A673 (cell line): ENCODE measurements at regions not wholly inside any gene's neighbourhood (a gene's known extent, or its start where the extent isn't known, plus 50 kb on each side); places are given as distances from the start of the nearest gene placed in this dataset.
"Not testable (repeated sequence)": the region's sequence is repeated elsewhere in the genome, so short reads cannot be mapped to it uniquely, and the experiment has no call there.

ENCODE experiments used
- BruUV-seq: library from RNA; stranded (reverse); fragments of 400-500 nt; replicated peaks from 2 replicates; lab custom pipeline; 2021; lab: Mats Ljungman, UMichigan
- CTCF ChIA-PET: fragments of 300-600 bp; sonication (Branson Sonifier 250); formaldehyde crosslinking; loops from one replicate; lab custom pipeline; 2022; ENCODE audit warnings: antibody characterized with exemption; lab: Charles Lee
- POLR2A ChIA-PET: fragments of 300-600 bp; sonication (Branson Sonifier 250); formaldehyde crosslinking; loops from one replicate; lab custom pipeline; 2022; ENCODE audit warnings: antibody characterized with exemption; ENCODE audit not compliant: low non-redundant PET; lab: Charles Lee
- DNase-seq: peaks from one replicate; pipeline ENCODE4 v3.0.0-alpha.2; 2015; ENCODE audit warnings: low spot score
- H3K27ac ChIP-seq: fragments of 200-600 bp; sonication (generic); 2 replicates; pipeline ENCODE4 v1.5.1; 2016; ENCODE audit warnings: mixed run types, low read depth, mild to moderate bottlenecking, mixed read lengths, antibody characterized with exemption, low read length; ENCODE audit not compliant: poor library complexity, severe bottlenecking
- H3K27me3 ChIP-seq: fragments of 200-600 bp; sonication (generic); replicated peaks from 2 replicates; pipeline ENCODE4 v1.6.1; 2017; ENCODE audit warnings: mixed run types, low read depth, mild to moderate bottlenecking, mixed read lengths, antibody characterized with exemption, low read length; ENCODE audit not compliant: insufficient read depth, poor library complexity
- H3K36me3 ChIP-seq: fragments of 200-600 bp; sonication (generic); 2 replicates; pipeline ENCODE4 v1.6.1; 2016; ENCODE audit warnings: mixed run types, mild to moderate bottlenecking, mixed read lengths, antibody characterized with exemption, low read length; ENCODE audit not compliant: insufficient read depth, poor library complexity, severe bottlenecking
- H3K4me1 ChIP-seq: fragments of 200-600 bp; sonication (generic); 2 replicates; pipeline ENCODE4 v1.6.1; 2017; ENCODE audit warnings: mixed run types, mild to moderate bottlenecking, mixed read lengths, antibody characterized with exemption, low read length; ENCODE audit not compliant: insufficient read depth, poor library complexity, severe bottlenecking
- H3K4me3 ChIP-seq: fragments of 200-600 bp; sonication (generic); 2 replicates; pipeline ENCODE4 v1.5.1; 2016; ENCODE audit warnings: low read depth, mixed run types, mild to moderate bottlenecking, mixed read lengths, low read length; ENCODE audit not compliant: poor library complexity, severe bottlenecking
- H3K9me3 ChIP-seq: fragments of 200-600 bp; sonication (generic); 2 replicates; pipeline ENCODE4 v1.6.1; 2016; ENCODE audit warnings: mixed run types, low read depth, mild to moderate bottlenecking, mixed read lengths, antibody characterized with exemption, low read length; ENCODE audit not compliant: poor library complexity, severe bottlenecking
- CTCF ChIP-seq: fragments of 300-800, 200-600 bp; sonication (generic); conservative IDR thresholded peaks from 2 replicates; pipeline ENCODE4 v1.5.1; 2017; ENCODE audit warnings: low read depth, mild to moderate bottlenecking, antibody characterized with exemption, low read length, moderate library complexity, mixed read lengths
- EZH2 ChIP-seq: fragments of 200-600 bp; sonication (generic); IDR thresholded peaks from 2 replicates; pipeline ENCODE4 v1.6.1; 2017; ENCODE audit warnings: borderline replicate concordance, low read depth, mild to moderate bottlenecking, mixed read lengths, antibody characterized with exemption, low read length; ENCODE audit not compliant: poor library complexity, severe bottlenecking
- intact Hi-C: fragments of 100-400 bp; cut with micrococcal nuclease; formaldehyde crosslinking; loops from one replicate; pipeline ENCODE4 v1.10.0; 2022; ENCODE audit not compliant: unreplicated experiment

GRCh38 chr13:61275251-61275650 lies 140.4 kb downstream of the PCDH20 start:
- H3K4me1 ChIP-seq = no peaks in the 10 kb centered on the region
- H3K27ac ChIP-seq = no peak overlapping the region
- CTCF ChIA-PET = no interaction called here
- no peaks in the 10 kb centered on the region for H3K9me3 ChIP-seq
- POLR2A ChIA-PET = no interaction called here
- no peak for TF ChIP-seq CTCF
- intact Hi-C loops = no loop called here
- no peaks in the 10 kb centered on the region for H3K27me3 ChIP-seq
- no peak overlapping the region for H3K4me3 ChIP-seq
- no peaks in the 10 kb centered on the region for H3K36me3 ChIP-seq
- no peak for DNase-seq
- BruUV-seq = no TSS peak

GRCh38 chr13:61266896-61267295 lies 148.8 kb downstream of the PCDH20 start:
- intact Hi-C loops, BruUV-seq, H3K9me3 ChIP-seq, H3K4me1 ChIP-seq, H3K4me3 ChIP-seq, POLR2A ChIA-PET, H3K27ac ChIP-seq, H3K36me3 ChIP-seq, H3K27me3 ChIP-seq, CTCF ChIA-PET, DNase-seq: not testable (repeated sequence)

- Histone ChIP-seq H3K4me3 (no peak overlapping the region), H3K9me3 (no peaks in the 10 kb centered on the region), H3K27me3 (no peaks in the 10 kb centered on the region), H3K36me3 (no peaks in the 10 kb centered on the region), H3K4me1 (no peaks in the 10 kb centered on the region), H3K27ac (no peak overlapping the region)
- intact Hi-C loops = no loop called here
- TF ChIP-seq EZH2 (no peak), CTCF (no peak)
- BruUV-seq = no TSS peak
- POLR2A ChIA-PET = no interaction called here
- CTCF ChIA-PET = no interaction called here
- peak; percentile 24 for DNase-seq
These were observed 153.7 kb downstream of the PCDH20 start for GRCh38 chr13:61261746-61262472.

GRCh38 chr13:61258185-61258584 lies 157.5 kb downstream of the PCDH20 start:
- Histone ChIP-seq H3K36me3 (no peaks in the 10 kb centered on the region), H3K9me3 (no peaks in the 10 kb centered on the region), H3K4me1 (no peaks in the 10 kb centered on the region), H3K27me3 (no peaks in the 10 kb centered on the region), H3K27ac (no peak overlapping the region), H3K4me3 (no peak overlapping the region)
- POLR2A ChIA-PET = no interaction called here
- CTCF ChIA-PET = interaction anchor here (0.6 kb wide), 1 partner anchor 612 kb away, joined by 3 read pairs; no protein-coding TSS in a partner anchor
- intact Hi-C loops = no loop called here
- DNase-seq = no peak
- BruUV-seq = no TSS peak
- TF ChIP-seq EZH2 = no peak
- TF ChIP-seq CTCF = no peak
